ENCODE measurements at regions not wholly inside any gene's neighbourhood (a gene's known extent, or its start where the extent isn't known, plus 50 kb on each side); places are given as distances from the start of the nearest gene placed in this dataset.

DNA sequence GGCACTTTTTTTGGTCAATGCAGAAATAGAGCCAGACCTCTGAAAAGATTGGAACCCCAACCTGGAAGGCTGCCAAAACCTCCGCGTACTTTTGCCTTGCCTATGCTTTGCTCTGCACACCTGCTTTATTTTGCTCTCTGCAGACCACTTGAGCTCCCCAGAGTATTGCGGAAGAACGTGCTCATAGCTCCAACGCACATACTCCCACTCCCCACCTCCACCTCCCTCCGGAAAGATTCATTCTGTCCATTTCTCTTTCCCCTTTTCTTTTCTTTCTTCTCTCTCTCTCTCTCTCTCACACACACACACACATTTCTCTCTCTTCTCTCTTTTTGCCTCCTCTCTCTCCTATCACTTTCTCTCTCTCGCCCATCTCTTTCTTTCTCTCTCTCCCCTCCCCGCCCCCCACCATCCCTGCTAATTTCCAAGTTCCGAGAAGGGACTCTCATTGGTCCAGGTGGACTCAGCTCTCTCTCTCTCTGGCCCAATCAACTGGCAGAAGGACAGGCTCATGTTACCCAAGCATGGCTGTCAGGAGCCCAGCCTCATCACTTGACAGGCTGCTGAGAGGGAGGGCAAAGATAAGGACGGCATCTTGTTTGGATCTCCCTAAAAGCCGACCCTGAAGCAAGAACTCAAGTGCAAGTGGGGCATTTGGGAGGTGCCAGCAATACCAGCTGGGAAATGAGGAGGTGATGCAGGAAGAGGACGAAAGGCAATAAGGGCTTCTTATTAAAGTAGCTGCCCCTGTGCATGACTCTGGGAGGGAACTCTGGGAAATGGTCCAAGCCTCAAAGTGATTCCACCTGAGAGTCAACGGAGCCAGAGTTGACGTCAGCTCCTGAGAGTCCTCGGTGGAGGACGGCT is 246.1 kb downstream of the LY86 start:
- no peak overlapping the region for H2AFZ ChIP-seq (ENCODE audit: low read depth, low read length)
- no peak overlapping the region for H3K9ac ChIP-seq (replicated peaks; ENCODE audit: extremely low read depth, insufficient read depth, low read length)
- no peaks in the 10 kb centered on the region for H3K36me3 ChIP-seq (ENCODE audit: control insufficient read depth in 2 of 2, extremely low read depth in 1 of 2, insufficient read depth in 2 of 2, low read length in 2 of 2)
- TF ChIP-seq, protein P1, sequence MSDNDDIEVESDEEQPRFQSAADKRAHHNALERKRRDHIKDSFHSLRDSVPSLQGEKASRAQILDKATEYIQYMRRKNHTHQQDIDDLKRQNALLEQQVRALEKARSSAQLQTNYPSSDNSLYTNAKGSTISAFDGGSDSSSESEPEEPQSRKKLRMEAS (IDR thresholded peaks at IDR 0.05; ENCODE audit: insufficient read depth, insufficient read length), result no peak
- BruUV-seq (replicated peaks), result no TSS peak
- POLR2A ChIA-PET, result no interaction called here
- no peaks in the 10 kb centered on the region for H3K4me1 ChIP-seq (ENCODE audit: control insufficient read depth, extremely low read depth, insufficient read depth, low read length)
- no peak overlapping the region for H3K4me3 ChIP-seq (replicated peaks in 1 of 3; ENCODE audit: insufficient read depth in 1 of 3, low read depth in 1 of 3, low read length in 3 of 3)
- H3K27me3 ChIP-seq (ENCODE audit: control insufficient read depth in 2 of 2, insufficient read depth in 2 of 2, low read length in 2 of 2), result peaks cover 4 to 7% of the 10 kb centered on the region in 2 experiments
- dilution Hi-C loops (cut with MboI; ENCODE audit: extremely low pct_ligation_motif_present, low sequenced_read_pairs) (no loop called here), intact Hi-C loops (cut with micrococcal nuclease) (no loop called here)
- CTCF ChIA-PET, result no interaction called here
- FAIRE-seq (no peak), DNase-seq (ENCODE audit: low read depth, low spot score) (no peak)
- no peaks in the 10 kb centered on the region for H3K9me1 ChIP-seq (replicated peaks; ENCODE audit: control insufficient read depth, extremely low read depth, insufficient read depth, low read length)
- H3K4me2 ChIP-seq (ENCODE audit: insufficient read depth, low read length), result no peak overlapping the region
- no peak overlapping the region for H3K27ac ChIP-seq (ENCODE audit: insufficient read depth, low read depth, low read length)
- no peaks in the 10 kb centered on the region for H4K20me1 ChIP-seq (replicated peaks; ENCODE audit: control insufficient read depth, extremely low read depth, insufficient read depth, low read length)
- H3K79me2 ChIP-seq (ENCODE audit: control insufficient read depth, insufficient read depth, low read length), result no peaks in the 10 kb centered on the region
- H3K9me3 ChIP-seq (replicated peaks; ENCODE audit: control insufficient read depth, insufficient read depth, low read length), result no peaks in the 10 kb centered on the region

DNA sequence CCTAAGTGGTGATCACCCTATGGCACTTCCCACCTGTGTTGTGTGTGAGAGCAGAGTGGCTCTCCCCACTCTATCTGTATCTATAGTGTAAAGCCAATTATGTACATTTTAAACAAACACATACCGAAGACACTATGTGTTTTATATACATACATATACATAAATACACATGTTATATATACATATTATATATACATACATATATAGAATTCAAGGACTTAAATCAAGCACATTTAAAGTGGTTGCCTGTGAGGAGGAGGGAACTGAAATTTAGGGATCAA is 246.6 kb downstream of the LY86 start:
- Histone ChIP-seq H3K4me3 (replicated peaks in 1 of 3; ENCODE audit: insufficient read depth in 1 of 3, low read depth in 1 of 3, low read length in 3 of 3) (no peak overlapping the region), H2AFZ (ENCODE audit: low read depth, low read length) (no peak overlapping the region), H3K9me3 (replicated peaks; ENCODE audit: control insufficient read depth, insufficient read depth, low read length) (no peaks in the 10 kb centered on the region), H3K27me3 (ENCODE audit: control insufficient read depth in 2 of 2, insufficient read depth in 2 of 2, low read length in 2 of 2) (peaks cover 4 to 7% of the 10 kb centered on the region in 2 experiments), H4K20me1 (replicated peaks; ENCODE audit: control insufficient read depth, extremely low read depth, insufficient read depth, low read length) (no peaks in the 10 kb centered on the region), H3K9ac (replicated peaks; ENCODE audit: extremely low read depth, insufficient read depth, low read length) (no peak overlapping the region), H3K79me2 (ENCODE audit: control insufficient read depth, insufficient read depth, low read length) (no peaks in the 10 kb centered on the region), H3K9me1 (replicated peaks; ENCODE audit: control insufficient read depth, extremely low read depth, insufficient read depth, low read length) (no peaks in the 10 kb centered on the region), H3K4me1 (ENCODE audit: control insufficient read depth, extremely low read depth, insufficient read depth, low read length) (no peaks in the 10 kb centered on the region), H3K36me3 (ENCODE audit: control insufficient read depth in 2 of 2, extremely low read depth in 1 of 2, insufficient read depth in 2 of 2, low read length in 2 of 2) (no peaks in the 10 kb centered on the region), H3K27ac (ENCODE audit: insufficient read depth, low read depth, low read length) (no peak overlapping the region), H3K4me2 (ENCODE audit: insufficient read depth, low read length) (no peak overlapping the region)
- no peak for TF ChIP-seq JUN (IDR thresholded peaks at IDR 0.05; ENCODE audit: borderline replicate concordance, insufficient read depth, insufficient read length, low read depth)
- TF ChIP-seq FOS (IDR thresholded peaks at IDR 0.05; ENCODE audit: borderline replicate concordance, insufficient read depth, low read length), result no peak
- TF ChIP-seq CTCF (IDR thresholded peaks at IDR 0.05; ENCODE audit: extremely low read depth in 1 of 2, insufficient read depth in 1 of 2, low read depth in 1 of 2, low read length in 2 of 2), result no peak
- no peak for TF ChIP-seq GATA2 (IDR thresholded peaks at IDR 0.05; ENCODE audit: insufficient read depth, insufficient read length, low read depth, low read length)
- TF ChIP-seq MYC (IDR thresholded peaks at IDR 0.05; ENCODE audit: low read depth, low read length), result no peak
- TF ChIP-seq POLR2AphosphoS5 (IDR thresholded peaks at IDR 0.05; ENCODE audit: insufficient read depth, low read depth, low read length), result no peak
- TF ChIP-seq, protein P1 (IDR thresholded peaks at IDR 0.05; ENCODE audit: insufficient read depth, insufficient read length), result no peak
- TF ChIP-seq POLR2A (IDR thresholded peaks at IDR 0.05; ENCODE audit: low read depth, low read length), result no peak
- no peak for TF ChIP-seq EZH2 (IDR thresholded peaks at IDR 0.05; ENCODE audit: borderline replicate concordance, low read depth, low read length, severe bottlenecking)
- no TSS peak for BruUV-seq (replicated peaks)
- dilution Hi-C loops (cut with MboI; ENCODE audit: extremely low pct_ligation_motif_present, low sequenced_read_pairs), result no loop called here
- CTCF ChIA-PET, result no interaction called here
- intact Hi-C loops (cut with micrococcal nuclease), result no loop called here
- DNase-seq (ENCODE audit: low read depth, low spot score) (no peak), FAIRE-seq (no peak)
- POLR2A ChIA-PET, result no interaction called here
